Stimulated activated CD4-positive, alpha-beta T cell treated with anti-CD3 and anti-CD28 coated beads, Interleukin-4, amount 100 ng/mL, for 1 hour (primary cell): ENCODE measurements at regions not wholly inside any gene's neighbourhood (a gene's known extent, or its start where the extent isn't known, plus 50 kb on each side); places are given as distances from the start of the nearest gene placed in this dataset.

Source experiments
- DNase-seq: peaks from one replicate; pipeline ENCODE4 v3.0.0-alpha.2; 2020

DNA sequence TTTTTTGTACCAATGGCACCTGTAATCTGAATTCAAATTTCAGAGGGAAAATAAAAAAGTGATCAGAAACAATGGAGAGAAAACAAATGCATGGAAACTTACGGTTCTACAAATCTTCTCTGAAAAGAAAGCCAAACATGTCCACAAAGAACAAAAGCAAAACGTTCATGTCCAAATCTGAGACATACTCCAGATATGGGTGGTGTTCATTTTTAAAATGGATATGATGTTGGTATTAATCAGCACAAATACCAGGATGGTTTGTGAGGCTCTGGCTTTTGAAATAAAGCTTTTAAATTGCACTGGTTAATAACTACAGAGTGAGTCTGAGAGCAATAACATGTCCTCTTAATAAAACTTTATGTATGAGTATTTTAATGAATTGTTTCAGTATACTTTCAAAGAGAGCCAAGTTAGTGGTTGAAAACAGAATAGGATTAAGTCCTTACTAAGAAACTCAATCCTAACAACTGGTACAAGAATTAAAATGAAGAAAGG is 366.4 kb downstream of the INHBA start:
- no peak for DNase-seq

DNA sequence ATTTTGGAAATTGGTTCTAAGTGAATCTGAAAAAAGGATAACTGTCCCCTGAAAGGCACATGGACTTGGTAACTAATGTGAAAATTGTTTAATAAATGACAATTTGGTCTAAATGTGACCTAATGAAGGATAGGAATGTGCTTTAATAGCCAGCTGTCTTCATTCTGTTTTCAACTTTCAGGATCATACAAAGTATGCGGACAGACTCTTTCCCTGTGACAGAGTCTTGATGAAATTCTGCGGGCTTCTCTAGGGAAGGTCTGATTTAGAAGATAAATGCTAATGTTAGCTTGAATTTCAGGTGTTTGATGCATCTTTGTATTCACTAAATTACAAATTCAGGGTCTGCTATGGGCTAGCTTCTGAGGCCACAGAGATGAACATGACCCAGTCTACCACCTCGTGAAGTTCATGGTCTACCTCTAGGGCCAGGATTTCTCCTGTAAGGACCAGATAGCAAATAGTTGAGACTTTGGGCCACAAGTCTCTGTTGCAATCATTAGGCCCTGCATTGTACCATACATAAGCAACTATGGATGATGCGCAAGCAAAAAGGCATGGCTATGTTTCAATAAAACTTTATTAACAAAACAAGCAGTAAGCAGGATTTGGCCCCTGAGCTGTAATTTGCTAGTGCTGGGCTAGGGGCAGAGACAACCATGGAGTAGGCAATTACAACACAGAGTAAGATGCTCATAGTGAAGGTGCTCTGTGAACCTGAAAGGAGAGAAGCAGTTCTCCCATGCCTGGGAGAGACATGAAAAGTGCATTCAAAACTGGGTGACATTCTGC is 368.6 kb downstream of the INHBA start:
- DNase-seq = no peak

DNA sequence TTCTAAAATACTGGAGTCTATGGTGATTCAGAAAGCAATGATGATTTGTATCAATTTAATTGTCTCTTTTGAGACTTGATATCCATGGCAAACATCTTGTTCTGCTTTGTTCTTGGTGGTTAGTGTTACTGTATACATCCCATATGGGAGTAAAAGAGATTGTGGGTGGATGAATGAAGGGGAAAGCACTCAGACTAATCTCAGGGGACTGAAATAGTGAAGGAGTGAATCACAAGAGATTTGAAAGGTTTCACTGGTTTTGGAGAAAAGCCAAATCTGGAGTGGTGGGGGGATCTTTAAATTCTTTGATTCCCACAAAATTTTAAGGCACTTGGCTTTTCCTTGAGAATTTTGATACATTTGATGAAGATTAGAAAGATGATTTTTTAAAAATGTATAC is 369.4 kb downstream of the INHBA start:
- no peak for DNase-seq

DNA sequence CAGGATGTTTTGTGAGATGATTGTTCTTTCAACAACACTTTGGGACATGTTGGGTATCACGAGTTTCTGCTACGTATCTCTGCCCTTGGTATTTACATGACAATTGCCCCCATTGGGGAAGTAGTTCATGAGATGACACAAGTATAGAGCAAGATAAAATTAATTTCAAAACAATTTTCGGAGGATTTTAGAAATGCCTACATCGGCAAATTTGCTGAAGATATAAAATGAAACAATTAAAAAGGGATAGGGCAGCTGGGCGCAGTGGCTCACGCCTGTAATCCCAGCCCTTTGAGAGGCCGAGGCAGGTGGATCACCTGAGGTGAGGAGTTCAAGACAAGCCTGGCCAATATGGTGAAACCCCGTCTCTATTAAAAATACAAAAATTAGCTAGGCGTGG is 371.7 kb downstream of the INHBA start:
- DNase-seq = no peak

DNA sequence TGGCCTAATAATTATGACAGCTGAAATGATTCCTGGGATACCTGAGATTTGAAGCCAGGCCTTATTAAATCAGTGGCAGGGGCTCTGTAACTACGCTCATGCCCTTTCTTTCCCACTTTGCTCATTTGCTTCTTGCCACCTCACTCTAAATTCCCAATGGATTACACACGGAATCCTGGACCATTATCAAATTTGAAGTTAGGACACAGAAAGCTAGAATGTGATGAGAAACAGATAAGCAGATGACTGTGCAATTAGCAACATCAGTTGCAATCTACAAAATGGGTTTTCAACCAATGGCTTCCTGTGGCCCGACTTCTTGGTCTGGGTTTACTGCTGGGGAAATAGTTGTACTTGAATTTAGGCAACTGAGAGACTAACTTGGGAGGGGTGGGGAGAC is 374.3 kb downstream of the INHBA start:
- DNase-seq = no peak

DNA sequence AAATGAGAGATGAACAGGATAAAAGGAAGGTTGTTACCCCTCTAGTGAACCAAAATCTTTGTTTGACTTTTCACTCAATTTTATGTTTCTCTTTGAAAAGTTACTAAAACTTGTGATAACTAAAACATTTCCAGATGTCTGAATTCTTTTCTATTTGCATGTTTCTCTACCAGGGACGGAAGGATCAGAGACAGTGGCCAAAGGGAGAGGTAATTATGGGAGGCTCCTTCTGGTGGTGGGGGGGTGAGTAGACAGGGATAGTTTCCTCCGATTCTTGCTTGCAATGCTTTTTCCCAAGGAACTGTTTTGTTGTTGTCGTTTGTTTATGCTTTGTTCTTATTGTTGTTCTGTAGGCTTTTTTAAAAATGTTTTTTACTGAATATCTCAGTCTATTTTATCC is 374.8 kb downstream of the INHBA start:
- DNase-seq = no peak

DNA sequence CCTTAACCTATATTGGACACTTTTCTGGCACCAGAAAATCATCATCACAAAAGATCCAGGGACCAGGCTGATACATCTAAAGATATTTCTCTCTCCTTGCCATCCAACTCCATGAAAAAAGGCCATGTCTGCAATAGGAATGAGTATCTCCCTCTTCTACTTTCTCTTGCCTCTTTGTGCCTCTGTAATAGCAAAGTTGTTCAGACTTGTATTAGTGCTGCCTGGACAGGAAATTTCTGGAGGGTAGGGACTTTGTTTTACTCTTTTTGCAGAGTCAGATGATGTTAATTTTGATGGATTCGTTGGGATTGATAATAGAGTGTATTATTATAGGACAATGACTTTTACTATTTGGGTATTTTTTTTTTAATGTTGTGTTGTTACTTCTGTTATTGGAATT is 376.3 kb downstream of the INHBA start:
- no peak for DNase-seq

DNA sequence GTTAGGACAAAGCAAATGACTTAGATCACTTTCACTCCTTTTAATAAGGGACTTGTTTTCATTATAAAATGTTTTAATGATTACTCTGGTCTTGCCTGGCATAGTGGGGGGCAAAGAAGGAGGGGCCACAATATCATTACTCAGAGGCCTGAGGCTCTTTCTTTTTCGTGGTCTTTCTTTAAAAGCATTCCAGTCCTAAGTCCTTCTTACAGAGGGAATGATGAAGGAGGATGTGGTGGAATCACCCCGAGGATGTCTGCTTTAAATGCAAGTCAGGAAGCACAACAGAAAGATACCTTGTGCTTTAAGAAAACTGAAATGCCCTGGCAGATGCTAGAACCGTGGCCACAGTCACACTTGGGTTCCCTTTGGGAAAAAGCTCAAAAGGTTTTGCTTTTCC is 379.1 kb downstream of the INHBA start:
- no peak for DNase-seq

DNA sequence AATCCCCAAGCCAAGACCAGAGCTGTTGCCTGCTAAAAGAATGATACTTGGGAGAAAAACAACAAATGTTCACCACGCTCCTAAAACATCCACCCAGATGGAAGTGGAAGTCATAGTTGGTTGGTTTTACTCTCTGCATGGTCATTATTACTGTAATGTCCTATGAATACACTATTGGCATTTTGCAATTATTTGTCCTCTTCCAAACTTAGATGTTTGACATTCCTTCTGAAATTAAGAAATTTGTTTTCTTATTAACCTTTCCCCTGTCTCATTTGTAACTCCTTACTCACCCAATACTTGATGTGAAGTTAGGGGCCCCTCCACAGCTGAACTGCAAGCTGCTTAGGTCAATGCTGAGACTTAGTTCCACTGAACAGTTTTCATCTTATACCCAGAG is 383.3 kb downstream of the INHBA start:
- no peak for DNase-seq

DNA sequence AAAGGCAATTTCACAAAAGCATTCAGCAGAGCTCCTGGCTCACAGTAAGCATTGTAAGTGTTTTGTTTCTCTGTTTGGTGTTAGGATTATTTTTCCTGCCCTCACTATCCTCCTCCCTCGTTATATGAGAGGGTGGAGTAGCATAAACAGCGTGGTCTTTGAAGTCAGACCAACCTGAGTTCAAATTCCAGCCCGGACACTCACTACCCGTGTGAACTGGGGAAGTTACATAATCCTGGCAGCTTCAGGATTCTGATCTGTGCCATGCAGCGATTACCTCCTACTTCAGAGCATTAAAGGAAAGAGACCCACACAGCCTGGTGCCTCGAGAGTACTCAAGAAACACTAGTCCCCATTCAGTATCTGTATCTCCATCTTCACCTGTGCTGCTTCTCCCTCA is 386.5 kb downstream of the INHBA start:
- DNase-seq = no peak

DNA sequence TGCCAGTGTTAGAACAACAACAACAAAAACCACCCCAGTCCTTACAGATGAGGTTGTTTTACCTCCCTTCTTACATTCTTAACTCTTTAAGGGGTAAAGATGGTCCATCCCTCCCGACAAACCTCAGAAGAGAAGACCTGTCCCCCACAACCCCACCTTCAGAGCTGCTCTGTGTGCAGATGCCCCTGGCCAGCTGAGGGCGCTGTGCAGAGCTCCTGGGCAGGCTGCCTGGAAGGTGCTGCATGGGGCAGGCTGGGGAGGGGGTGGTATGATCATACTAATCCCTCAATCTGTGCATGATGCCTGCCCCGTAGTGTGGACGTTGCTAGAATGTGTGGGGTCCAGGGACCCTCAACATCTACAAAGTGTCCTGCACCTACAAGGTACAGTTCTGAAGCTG is 387.1 kb downstream of the INHBA start:
- no peak for DNase-seq

DNA sequence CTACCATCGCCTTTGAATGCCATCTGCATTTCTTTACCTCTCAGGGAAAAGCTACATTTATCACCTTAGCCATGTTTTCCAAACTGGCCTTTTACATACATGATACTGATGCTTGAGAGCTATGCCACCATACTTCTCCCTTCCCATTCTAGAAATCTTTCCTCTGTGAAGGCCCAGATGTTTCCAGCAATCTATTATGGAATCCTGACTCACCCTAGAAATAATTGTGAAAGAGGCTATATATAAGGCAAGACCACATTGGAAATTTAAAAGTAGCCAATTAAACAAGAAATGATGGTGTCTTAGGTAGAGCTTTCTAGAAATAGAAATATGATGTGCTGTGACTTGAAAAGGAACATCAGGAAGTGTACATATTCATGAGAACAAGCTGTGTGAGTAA is 389.7 kb downstream of the INHBA start:
- no peak for DNase-seq

DNA sequence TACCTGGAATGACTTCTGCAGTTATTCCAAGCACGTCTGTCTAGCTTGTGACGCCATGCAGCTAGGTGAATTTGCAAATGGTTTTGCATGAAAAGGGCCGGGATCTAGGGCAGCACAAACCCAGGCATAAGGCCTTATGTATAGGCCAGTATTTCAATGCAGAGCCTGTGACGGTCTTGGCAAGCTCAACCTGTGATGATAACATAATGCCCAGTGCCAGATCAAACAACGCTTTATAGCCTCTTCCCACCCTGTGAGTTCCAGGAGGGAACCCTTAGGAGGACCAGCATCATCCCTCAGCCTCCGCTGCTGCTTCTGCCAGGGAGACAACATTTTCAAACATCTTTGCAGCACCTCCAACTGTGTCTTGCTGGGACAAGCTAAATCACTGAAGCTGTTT is 390.7 kb downstream of the INHBA start:
- no peak for DNase-seq

DNA sequence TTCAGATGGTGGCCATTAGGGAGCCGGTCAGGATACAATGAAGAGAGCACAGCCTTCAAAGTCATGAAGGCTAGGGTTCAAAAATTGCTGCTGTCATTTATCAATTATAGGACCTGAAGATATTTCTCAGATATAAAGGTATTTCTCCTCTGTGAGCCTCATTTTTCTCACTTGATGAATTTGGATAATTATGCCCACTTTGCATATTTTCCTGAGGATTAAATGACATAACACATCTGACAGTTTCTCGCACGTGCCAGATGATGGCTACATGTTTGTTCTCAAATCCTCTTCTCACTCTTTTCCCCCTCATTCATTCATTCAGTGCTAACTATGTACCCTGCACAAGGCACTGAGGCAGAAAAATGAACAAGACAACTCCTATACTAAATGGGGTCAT is 391.6 kb downstream of the INHBA start:
- DNase-seq = no peak

DNA sequence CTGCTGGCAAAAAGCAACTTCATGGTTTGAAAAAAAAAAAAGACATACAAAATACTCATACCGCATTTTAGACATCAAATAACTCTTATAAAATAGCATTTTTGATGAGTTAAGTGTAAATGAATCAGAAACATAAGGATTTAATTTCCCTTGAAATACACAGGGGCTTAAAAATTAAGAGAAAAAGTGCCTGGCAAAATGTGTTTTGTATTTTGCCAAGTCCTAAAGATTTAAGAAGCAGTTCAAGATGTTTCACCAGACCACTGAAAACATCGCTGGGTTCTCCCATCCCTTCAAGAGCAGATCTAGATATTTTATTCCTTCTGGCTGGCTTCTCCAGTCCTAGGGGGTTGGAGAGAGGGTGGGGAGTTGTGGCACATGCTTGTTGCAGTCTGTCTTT is 396.4 kb downstream of the INHBA start:
- DNase-seq = no peak

DNA sequence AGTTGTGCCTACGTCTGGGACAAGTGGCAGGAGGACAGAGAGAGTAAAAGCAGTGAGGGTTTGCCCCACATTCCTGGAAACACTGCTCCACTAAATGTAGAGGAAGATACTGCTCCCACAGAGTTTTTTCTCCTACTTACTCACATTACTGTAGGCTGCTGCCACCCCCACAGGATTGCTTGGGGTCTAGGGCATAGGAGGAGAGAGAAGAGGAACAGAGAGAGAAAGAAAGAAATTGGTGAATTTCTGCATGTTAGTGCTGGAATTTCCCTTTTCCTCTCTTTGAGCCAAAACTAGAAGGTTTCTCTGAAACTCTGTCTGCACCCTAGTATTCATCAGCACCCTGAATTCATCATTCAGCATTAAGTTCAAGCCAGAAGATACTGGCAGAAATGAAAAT is 397.9 kb downstream of the INHBA start:
- DNase-seq = no peak

DNA sequence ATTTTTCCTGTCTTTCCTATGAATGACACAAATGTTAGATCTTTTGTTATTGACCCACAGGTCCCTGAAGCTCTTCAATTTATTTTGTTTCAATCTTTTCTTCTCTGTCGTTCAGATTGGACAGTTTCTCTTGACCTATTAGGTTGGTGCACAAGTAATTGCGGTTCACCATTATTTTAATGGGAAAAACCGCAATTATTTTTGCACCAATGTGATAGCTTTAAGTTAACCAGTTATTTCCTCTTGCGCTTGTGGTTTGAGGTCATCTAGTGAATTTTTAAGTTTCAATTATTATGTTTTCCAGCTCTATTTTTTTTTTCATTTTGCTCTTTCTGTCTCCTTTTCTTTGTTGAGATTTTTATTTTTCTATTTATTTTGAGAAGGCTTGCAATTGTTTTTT is 399.2 kb downstream of the INHBA start:
- DNase-seq = no peak

DNA sequence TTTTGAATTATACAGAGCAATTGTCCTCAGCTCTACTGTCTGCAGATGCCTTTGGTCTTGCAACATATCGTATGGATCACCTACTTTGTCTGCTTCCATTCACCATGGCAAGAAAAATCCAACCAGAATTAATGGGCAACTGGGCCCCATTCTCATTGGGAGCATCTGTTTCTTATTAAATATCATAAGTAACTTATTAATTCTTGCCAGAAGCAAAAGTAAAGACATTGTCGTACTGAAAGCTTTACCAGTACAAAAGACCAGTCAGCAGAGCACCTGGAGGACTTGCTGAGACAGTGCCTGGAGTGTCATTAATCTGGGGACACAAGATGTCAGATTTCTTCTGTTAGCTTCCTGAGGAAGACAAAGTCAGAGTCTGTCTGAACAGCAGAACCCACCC is 404.5 kb downstream of the INHBA start:
- no peak for DNase-seq

DNA sequence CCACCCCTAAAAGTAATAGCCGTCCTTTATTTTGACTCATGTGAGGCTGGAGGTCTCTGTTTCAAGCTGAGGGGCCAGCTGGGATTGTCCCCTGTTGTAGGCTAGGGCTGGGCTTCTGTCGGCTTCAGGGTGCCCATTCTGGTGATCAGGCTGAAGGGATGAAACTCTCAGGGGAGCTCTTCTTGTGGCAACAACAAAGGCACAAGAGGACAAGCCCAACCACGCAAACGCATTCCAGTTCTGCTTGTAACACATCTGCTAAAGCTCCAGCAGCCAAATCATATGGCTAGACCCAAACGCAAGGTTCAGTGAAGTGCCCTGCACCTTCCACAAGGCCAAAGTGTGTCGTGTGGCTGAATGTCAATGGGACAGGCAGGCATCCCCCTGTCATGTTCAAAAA is 405.7 kb downstream of the INHBA start:
- DNase-seq = no peak

DNA sequence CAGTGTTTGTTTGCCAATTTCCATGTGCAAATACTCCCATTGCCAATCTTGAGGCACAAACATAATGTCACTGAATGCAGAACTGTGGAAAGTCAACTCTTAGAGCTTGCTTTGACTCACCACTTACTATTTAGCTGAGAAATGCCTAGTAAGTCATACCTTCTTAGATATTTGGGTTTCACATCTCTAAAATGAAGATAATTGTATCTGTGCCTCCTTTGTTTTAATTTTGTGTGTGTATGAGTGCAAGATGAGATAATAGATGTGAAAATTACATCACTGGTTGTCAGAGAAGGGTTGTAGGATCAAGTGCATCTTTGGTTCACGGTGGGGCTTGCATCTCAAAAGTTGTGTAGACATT is 407.5 kb downstream of the INHBA start:
- DNase-seq = no peak

DNA sequence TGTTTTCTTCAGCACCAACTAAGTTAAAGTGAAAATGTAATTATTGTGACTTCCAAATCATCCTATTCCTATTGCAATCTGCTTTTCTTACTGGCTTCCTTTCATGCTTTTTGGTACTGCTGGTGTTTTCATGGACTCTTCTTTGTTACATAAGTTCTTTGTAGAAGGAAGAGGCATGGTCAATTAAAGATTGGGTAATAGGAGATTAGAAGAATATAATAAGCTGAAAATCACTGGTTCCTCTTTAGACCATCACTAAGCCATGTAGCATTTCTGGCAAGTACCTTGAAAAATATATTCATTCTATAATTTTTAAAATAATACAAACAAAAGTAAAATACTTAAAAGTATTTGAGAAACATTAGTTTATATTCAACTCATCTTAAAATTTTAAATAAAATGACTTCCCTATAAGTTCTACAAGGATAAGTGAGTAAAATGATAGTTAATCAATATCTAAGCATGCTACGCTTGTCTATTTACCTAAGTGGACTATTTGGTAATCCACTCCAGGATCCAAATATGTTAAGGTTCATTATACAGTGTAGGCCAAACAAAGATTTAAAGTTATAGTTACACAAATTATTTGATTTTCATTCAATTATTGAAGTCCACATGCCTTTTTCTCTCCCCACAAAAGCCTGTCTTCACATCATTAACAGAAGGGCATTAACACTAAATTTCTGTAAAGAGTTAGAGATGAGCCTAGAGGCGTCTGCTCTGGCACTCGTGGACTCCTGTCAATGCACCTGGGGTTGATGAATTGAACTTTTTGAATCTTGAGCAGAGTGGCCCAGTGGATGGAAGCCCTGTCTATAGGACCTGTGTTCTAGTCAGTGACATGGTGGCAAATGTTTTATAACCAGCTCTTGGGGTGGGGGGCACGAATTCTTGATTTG is 408.1 kb downstream of the INHBA start:
- DNase-seq = no peak

DNA sequence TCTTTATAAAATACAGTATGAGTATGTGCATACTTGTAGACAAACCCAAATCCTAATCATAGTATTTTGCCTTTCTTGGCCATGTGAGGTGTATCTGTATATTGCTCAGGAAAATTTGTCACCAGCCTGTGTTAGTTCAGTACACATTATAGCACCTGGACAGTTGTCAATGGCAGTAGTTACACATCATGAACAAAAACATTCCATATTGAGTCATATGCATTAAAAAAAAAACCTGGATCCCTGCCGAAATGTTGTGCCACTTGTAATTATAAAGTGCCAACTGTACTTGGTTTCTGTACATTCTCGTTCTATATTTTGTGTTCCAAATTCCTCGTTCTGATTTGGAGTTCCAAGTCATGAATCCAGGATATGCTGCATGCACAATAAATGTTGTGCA is 410.4 kb downstream of the INHBA start:
- no peak for DNase-seq

DNA sequence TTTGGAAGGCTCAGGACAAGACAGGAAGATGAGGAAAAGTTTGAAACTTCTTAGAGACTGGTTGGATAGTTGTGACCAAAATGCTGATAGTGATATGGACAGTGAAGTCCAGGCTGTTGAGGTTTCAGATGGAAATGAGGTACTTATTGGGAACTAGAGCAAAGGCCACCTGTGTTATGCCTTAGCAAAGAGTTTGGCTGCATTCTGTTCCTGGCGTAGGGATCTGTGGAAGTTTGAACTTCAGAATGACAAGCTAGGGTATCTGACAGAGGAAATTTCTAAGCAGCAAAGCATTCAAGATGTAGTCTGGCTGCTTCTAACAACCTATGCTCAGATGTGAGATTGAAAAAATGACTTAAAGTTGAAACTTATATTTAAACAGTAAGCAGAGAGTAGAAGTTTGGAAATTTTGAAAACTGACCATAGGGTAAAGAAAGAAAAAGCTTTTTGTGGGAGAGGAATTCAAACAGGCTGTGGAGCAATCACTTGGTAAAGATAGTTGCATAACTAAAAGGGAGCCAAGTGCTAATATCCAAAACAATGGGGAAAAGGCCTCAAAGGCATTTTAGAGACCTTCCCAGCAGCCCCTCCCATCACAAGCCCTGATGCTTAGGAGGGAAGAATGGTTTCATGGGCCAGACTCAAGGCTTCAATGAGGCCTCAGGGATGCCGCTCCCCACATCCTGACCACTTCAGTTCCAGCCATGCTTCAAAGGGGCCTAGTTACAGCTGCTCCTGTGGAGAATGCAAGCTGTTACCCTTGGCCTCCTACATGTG is 415.1 kb downstream of the INHBA start:
- no peak for DNase-seq

DNA sequence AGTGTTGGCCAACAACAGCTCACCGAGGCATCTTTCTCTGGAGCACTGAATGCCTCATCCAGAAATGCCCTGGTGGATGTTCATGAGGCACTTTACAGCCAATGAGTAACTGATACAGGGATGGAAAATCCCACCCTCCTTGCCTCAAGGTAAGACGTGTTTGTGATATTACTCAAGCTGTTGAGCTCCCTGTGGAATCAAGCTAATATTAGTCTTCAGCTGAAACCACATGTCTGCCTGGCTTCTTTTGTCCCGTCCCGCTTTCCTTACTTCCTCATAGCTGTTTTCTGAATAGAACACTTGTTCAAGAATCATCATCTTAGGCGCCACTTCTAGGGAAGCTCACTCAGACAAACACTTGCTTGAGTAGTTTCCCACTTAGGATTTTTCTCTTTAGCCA is 422.4 kb downstream of the INHBA start:
- DNase-seq = no peak
